GM21515 (cell line): ENCODE measurements at regions not wholly inside any gene's neighbourhood (a gene's known extent, or its start where the extent isn't known, plus 50 kb on each side); places are given as distances from the start of the nearest gene placed in this dataset.
"Not testable (repeated sequence)": the region's sequence is repeated elsewhere in the genome, so short reads cannot be mapped to it uniquely, and the experiment has no call there.

ENCODE experiments used
- ATAC-seq: cut with Tn5 transposase; IDR thresholded peaks from one replicate; pipeline ENCODE4 v1.9.1; 2021; ENCODE audit not compliant: unreplicated experiment

GRCh38 chr13:89113744-89114143 is 1442.6 kb downstream of the SLITRK5 start:
- ATAC-seq: no peak

- ATAC-seq: no peak
Measured at GRCh38 chr13:89115307-89115706, 1444.1 kb downstream of the SLITRK5 start.

GRCh38 chr13:89136678-89137077 is 1465.5 kb downstream of the SLITRK5 start:
- ATAC-seq: no peak

GRCh38 chr13:89150362-89150761 is 1479.2 kb downstream of the SLITRK5 start:
- no peak for ATAC-seq

GRCh38 chr13:89153941-89154340 is 1482.8 kb downstream of the SLITRK5 start:
- ATAC-seq: no peak

- no peak for ATAC-seq
Measured at GRCh38 chr13:89163096-89163495, 1491.9 kb downstream of the SLITRK5 start.

- no peak for ATAC-seq
Measured at GRCh38 chr13:89165685-89166084, 1494.5 kb downstream of the SLITRK5 start.

GRCh38 chr13:89169951-89170350 is 1498.8 kb downstream of the SLITRK5 start:
- ATAC-seq: no peak

GRCh38 chr13:89181041-89181440 is 1509.9 kb downstream of the SLITRK5 start:
- ATAC-seq: no peak

- no peak for ATAC-seq
Measured at GRCh38 chr13:89199138-89199537, 1528.0 kb downstream of the SLITRK5 start.

- ATAC-seq: no peak
Measured at GRCh38 chr13:89204435-89204834, 1533.3 kb downstream of the SLITRK5 start.

- no peak for ATAC-seq
Measured at GRCh38 chr13:89205856-89206520, 1534.8 kb downstream of the SLITRK5 start.

- no peak for ATAC-seq
Measured at GRCh38 chr13:89212186-89212585, 1541.0 kb downstream of the SLITRK5 start.

- ATAC-seq: no peak
Measured at GRCh38 chr13:89214185-89214584, 1543.0 kb downstream of the SLITRK5 start.

GRCh38 chr13:89215319-89215718 is 1544.1 kb downstream of the SLITRK5 start:
- ATAC-seq: not testable (repeated sequence)

GRCh38 chr13:89217813-89218212 is 1546.6 kb downstream of the SLITRK5 start:
- ATAC-seq: no peak

- no peak for ATAC-seq
Measured at GRCh38 chr13:89221557-89222158, 1550.5 kb downstream of the SLITRK5 start.

GRCh38 chr13:89227356-89227755 is 1556.2 kb downstream of the SLITRK5 start:
- no peak for ATAC-seq

- no peak for ATAC-seq
Measured at GRCh38 chr13:89238496-89238895, 1567.3 kb downstream of the SLITRK5 start.

- no peak for ATAC-seq
Measured at GRCh38 chr13:89239361-89240127, 1568.4 kb downstream of the SLITRK5 start.

GRCh38 chr13:89255844-89256406 is 1584.8 kb downstream of the SLITRK5 start:
- ATAC-seq: no peak

- no peak for ATAC-seq
Measured at GRCh38 chr13:89267734-89268133, 1596.6 kb downstream of the SLITRK5 start.
